Renal pelvis (tissue), 1 donor: ENCODE measurements at regions not wholly inside any gene's neighbourhood (a gene's known extent, or its start where the extent isn't known, plus 50 kb on each side); places are given as distances from the start of the nearest gene placed in this dataset.

Source experiments
- DNase-seq: peaks from one replicate; pipeline ENCODE4 v3.0.0-alpha.2; 2013

- DNase-seq = no peak
These were observed 162.0 kb downstream of the MDFIC start for GRCh38 chr7:115083935-115084334.

GRCh38 chr7:115081772-115082171, 159.9 kb downstream of the MDFIC start:
- no peak for DNase-seq

- DNase-seq = no peak
These were observed 157.0 kb downstream of the MDFIC start for GRCh38 chr7:115078851-115079250.

GRCh38 chr7:115078386-115078785, 156.5 kb downstream of the MDFIC start:
- no peak for DNase-seq

GRCh38 chr7:115070311-115070710, 148.4 kb downstream of the MDFIC start:
- no peak for DNase-seq
